ENCODE measurements at regions not wholly inside any gene's neighbourhood (a gene's known extent, or its start where the extent isn't known, plus 50 kb on each side); places are given as distances from the start of the nearest gene placed in this dataset.

GRCh38 chr5:88376728-88377127, 108.1 kb upstream of the TMEM161B start:
- no peak overlapping the region for H3K4me2 ChIP-seq (ENCODE audit: low read length)

GRCh38 chr5:88374391-88374790, 105.7 kb upstream of the TMEM161B start:
- Histone ChIP-seq H3K79me1 (ENCODE audit: low read length) (no peaks in the 10 kb centered on the region), H3K79me2 (ENCODE audit: control insufficient read depth, insufficient read depth, low read length, poor library complexity) (no peaks in the 10 kb centered on the region), H3K27ac (ENCODE audit: low read depth, low read length) (no peak overlapping the region), H3K4ac (ENCODE audit: low read depth, low read length) (no peak overlapping the region), H2BK120ac (ENCODE audit: insufficient read depth, low read length, poor library complexity) (no peak overlapping the region), H3K4me3 (ENCODE audit: low read depth, low read length) (no peak overlapping the region), H3K23ac (ENCODE audit: low read length) (no peak overlapping the region), H4K91ac (ENCODE audit: low read depth, low read length) (no peak overlapping the region), H3K4me2 (ENCODE audit: low read length) (no peak overlapping the region), H2AFZ (ENCODE audit: insufficient read depth, low read length, poor library complexity) (no peak overlapping the region), H4K12ac (ENCODE audit: low read depth, low read length) (no peak overlapping the region), H3K14ac (ENCODE audit: low read length) (no peak overlapping the region), H3K9ac (ENCODE audit: low read length) (no peak overlapping the region), H2BK12ac (ENCODE audit: low read length) (no peak overlapping the region), H3K36me3 (ENCODE audit: control insufficient read depth in 1 of 2, insufficient read depth in 2 of 2, low read length in 2 of 2) (no peaks in the 10 kb centered on the region), H2BK5ac (ENCODE audit: low read depth, low read length, poor library complexity) (no peak overlapping the region), H3K4me1 (ENCODE audit: control insufficient read depth in 1 of 2, insufficient read depth in 2 of 2, low read length in 2 of 2) (no peaks in the 10 kb centered on the region), H4K8ac (ENCODE audit: low read depth, low read length) (no peak overlapping the region), H3K9me3 (ENCODE audit: insufficient read depth, low read depth, low read length) (no peaks in the 10 kb centered on the region), H3K18ac (ENCODE audit: low read length) (no peak overlapping the region), H3K27me3 (ENCODE audit: insufficient read depth, low read length) (no peaks in the 10 kb centered on the region), H2AK5ac (ENCODE audit: low read length) (no peak overlapping the region)
- no peak for DNase-seq
- no CpG with 5 or more reads among the region's 2 CpGs for WGBS (ENCODE audit: extremely low coverage, insufficient coverage, insufficient read length)

More at GRCh38 chr5:88376728-88377127, 108.1 kb upstream of the TMEM161B start:
- Histone ChIP-seq H2BK5ac (ENCODE audit: low read depth, low read length, poor library complexity) (no peak overlapping the region), H3K27ac (ENCODE audit: low read depth, low read length) (no peak overlapping the region), H3K18ac (ENCODE audit: low read length) (no peak overlapping the region), H2BK12ac (ENCODE audit: low read length) (no peak overlapping the region), H2BK120ac (ENCODE audit: insufficient read depth, low read length, poor library complexity) (no peak overlapping the region), H3K14ac (ENCODE audit: low read length) (no peak overlapping the region), H4K8ac (ENCODE audit: low read depth, low read length) (no peak overlapping the region), H3K79me2 (ENCODE audit: control insufficient read depth, insufficient read depth, low read length, poor library complexity) (no peaks in the 10 kb centered on the region), H3K27me3 (ENCODE audit: insufficient read depth, low read length) (no peaks in the 10 kb centered on the region), H3K9me3 (ENCODE audit: insufficient read depth, low read depth, low read length) (no peaks in the 10 kb centered on the region), H3K9ac (ENCODE audit: low read length) (no peak overlapping the region), H3K4me1 (ENCODE audit: control insufficient read depth in 1 of 2, insufficient read depth in 2 of 2, low read length in 2 of 2) (no peaks in the 10 kb centered on the region), H2AK5ac (ENCODE audit: low read length) (no peak overlapping the region), H3K4ac (ENCODE audit: low read depth, low read length) (no peak overlapping the region), H3K23ac (ENCODE audit: low read length) (no peak overlapping the region), H3K4me3 (ENCODE audit: low read depth, low read length) (no peak overlapping the region), H3K36me3 (ENCODE audit: control insufficient read depth in 1 of 2, insufficient read depth in 2 of 2, low read length in 2 of 2) (no peaks in the 10 kb centered on the region), H3K79me1 (ENCODE audit: low read length) (no peaks in the 10 kb centered on the region), H4K91ac (ENCODE audit: low read depth, low read length) (no peak overlapping the region), H2AFZ (ENCODE audit: insufficient read depth, low read length, poor library complexity) (no peak overlapping the region), H4K12ac (ENCODE audit: low read depth, low read length) (no peak overlapping the region)
- no peak for DNase-seq
- WGBS (ENCODE audit: extremely low coverage, insufficient coverage, insufficient read length), result no CpG with 5 or more reads among the region's 5 CpGs

GRCh38 chr5:88370824-88371223, 102.2 kb upstream of the TMEM161B start:
- Histone ChIP-seq H3K4ac (ENCODE audit: low read depth, low read length) (no peak overlapping the region), H3K36me3 (ENCODE audit: control insufficient read depth in 1 of 2, insufficient read depth in 2 of 2, low read length in 2 of 2) (no peaks in the 10 kb centered on the region), H2AK5ac (ENCODE audit: low read length) (no peak overlapping the region), H3K79me2 (ENCODE audit: control insufficient read depth, insufficient read depth, low read length, poor library complexity) (no peaks in the 10 kb centered on the region), H2AFZ (ENCODE audit: insufficient read depth, low read length, poor library complexity) (no peak overlapping the region), H3K4me1 (ENCODE audit: control insufficient read depth in 1 of 2, insufficient read depth in 2 of 2, low read length in 2 of 2) (no peaks in the 10 kb centered on the region), H3K9me3 (ENCODE audit: insufficient read depth, low read depth, low read length) (no peaks in the 10 kb centered on the region), H3K4me2 (ENCODE audit: low read length) (no peak overlapping the region), H4K12ac (ENCODE audit: low read depth, low read length) (no peak overlapping the region), H2BK5ac (ENCODE audit: low read depth, low read length, poor library complexity) (no peak overlapping the region), H3K23ac (ENCODE audit: low read length) (no peak overlapping the region), H4K8ac (ENCODE audit: low read depth, low read length) (no peak overlapping the region), H3K4me3 (ENCODE audit: low read depth, low read length) (no peak overlapping the region), H3K9ac (ENCODE audit: low read length) (no peak overlapping the region), H3K18ac (ENCODE audit: low read length) (no peak overlapping the region), H3K27ac (ENCODE audit: low read depth, low read length) (no peak overlapping the region), H3K27me3 (ENCODE audit: insufficient read depth, low read length) (no peaks in the 10 kb centered on the region), H3K79me1 (ENCODE audit: low read length) (no peaks in the 10 kb centered on the region), H2BK12ac (ENCODE audit: low read length) (no peak overlapping the region), H3K14ac (ENCODE audit: low read length) (no peak overlapping the region), H2BK120ac (ENCODE audit: insufficient read depth, low read length, poor library complexity) (no peak overlapping the region), H4K91ac (ENCODE audit: low read depth, low read length) (no peak overlapping the region)
- DNase-seq, result no peak

- H2BK12ac ChIP-seq (ENCODE audit: low read length), result no peak overlapping the region
- no peak overlapping the region for H3K4me2 ChIP-seq (ENCODE audit: low read length)
- no peak overlapping the region for H2AFZ ChIP-seq (ENCODE audit: insufficient read depth, low read length, poor library complexity)
- H3K9me3 ChIP-seq (ENCODE audit: insufficient read depth, low read depth, low read length), result no peaks in the 10 kb centered on the region
- H3K4ac ChIP-seq (ENCODE audit: low read depth, low read length), result no peak overlapping the region
- H3K9ac ChIP-seq (ENCODE audit: low read length), result no peak overlapping the region
- no peaks in the 10 kb centered on the region for H3K4me1 ChIP-seq (ENCODE audit: control insufficient read depth in 1 of 2, insufficient read depth in 2 of 2, low read length in 2 of 2)
- H3K4me3 ChIP-seq (ENCODE audit: low read depth, low read length), result no peak overlapping the region
- H3K23ac ChIP-seq (ENCODE audit: low read length), result no peak overlapping the region
- H2AK5ac ChIP-seq (ENCODE audit: low read length), result no peak overlapping the region
- no peak overlapping the region for H4K8ac ChIP-seq (ENCODE audit: low read depth, low read length)
- H3K27me3 ChIP-seq (ENCODE audit: insufficient read depth, low read length), result no peaks in the 10 kb centered on the region
- H3K36me3 ChIP-seq (ENCODE audit: control insufficient read depth in 1 of 2, insufficient read depth in 2 of 2, low read length in 2 of 2), result no peaks in the 10 kb centered on the region
- no peaks in the 10 kb centered on the region for H3K79me1 ChIP-seq (ENCODE audit: low read length)
- H3K79me2 ChIP-seq (ENCODE audit: control insufficient read depth, insufficient read depth, low read length, poor library complexity), result no peaks in the 10 kb centered on the region
- no peak overlapping the region for H2BK120ac ChIP-seq (ENCODE audit: insufficient read depth, low read length, poor library complexity)
- no CpG with 5 or more reads among the region's 2 CpGs for WGBS (ENCODE audit: extremely low coverage, insufficient coverage, insufficient read length)
- no peak overlapping the region for H3K18ac ChIP-seq (ENCODE audit: low read length)
- no peak for DNase-seq
- no peak overlapping the region for H4K91ac ChIP-seq (ENCODE audit: low read depth, low read length)
- H3K14ac ChIP-seq (ENCODE audit: low read length), result no peak overlapping the region
- no peak overlapping the region for H4K12ac ChIP-seq (ENCODE audit: low read depth, low read length)
- no peak overlapping the region for H2BK5ac ChIP-seq (ENCODE audit: low read depth, low read length, poor library complexity)
- H3K27ac ChIP-seq (ENCODE audit: low read depth, low read length), result no peak overlapping the region
Observed at GRCh38 chr5:88368201-88368600, 99.6 kb upstream of the TMEM161B start.

Data from trophoblast cell (in vitro differentiated cells and primary cell).